Lower leg skin (tissue), 3 donors: ENCODE measurements at regions not wholly inside any gene's neighbourhood (a gene's known extent, or its start where the extent isn't known, plus 50 kb on each side); places are given as distances from the start of the nearest gene placed in this dataset.

Experiments used
- CTCF ChIP-seq, 3 donors: fragments of 450-650 bp; IDR thresholded peaks; one replicate each; pipeline ENCODE4 v1.5.1; 2016; ENCODE audit warnings: antibody characterized with exemption in 3 of 3, mild to moderate bottlenecking in 3 of 3, moderate library complexity in 2 of 3
- POLR2A ChIP-seq, 2 donors: fragments of 450-650 bp; IDR thresholded peaks; one replicate each; pipeline ENCODE4 v1.6.1; 2016 to 2017; ENCODE audit warnings: antibody characterized with exemption in 2 of 2, mild to moderate bottlenecking in 1 of 2, moderate library complexity in 1 of 2

DNA sequence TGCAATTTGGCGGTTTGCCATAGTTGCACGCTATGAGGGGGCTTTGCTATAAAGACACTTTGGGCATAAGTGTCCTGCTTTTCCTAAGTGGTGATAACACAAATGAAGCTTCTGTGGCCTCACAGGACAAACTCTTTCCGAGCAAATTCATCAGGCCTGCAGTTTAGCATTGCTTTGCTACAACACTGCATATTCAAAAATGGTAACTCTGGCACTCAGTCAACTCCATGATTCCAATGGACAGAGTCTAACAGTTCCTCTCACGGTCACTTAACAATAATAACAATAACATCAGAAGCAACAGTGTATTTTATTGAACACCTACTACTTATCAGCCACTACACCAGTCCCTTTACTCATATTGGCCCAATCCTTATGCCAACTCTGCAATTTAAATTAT lies 222.5 kb downstream of the FRK start:
- no peak for TF ChIP-seq CTCF (IDR thresholded peaks at IDR 0.05)
- no peak for TF ChIP-seq POLR2A (IDR thresholded peaks at IDR 0.05)
